ENCODE measurements at regions not wholly inside any gene's neighbourhood (a gene's known extent, or its start where the extent isn't known, plus 50 kb on each side); places are given as distances from the start of the nearest gene placed in this dataset.
"Not testable (repeated sequence)": the region's sequence is repeated elsewhere in the genome, so short reads cannot be mapped to it uniquely, and the experiment has no call there.

DNA sequence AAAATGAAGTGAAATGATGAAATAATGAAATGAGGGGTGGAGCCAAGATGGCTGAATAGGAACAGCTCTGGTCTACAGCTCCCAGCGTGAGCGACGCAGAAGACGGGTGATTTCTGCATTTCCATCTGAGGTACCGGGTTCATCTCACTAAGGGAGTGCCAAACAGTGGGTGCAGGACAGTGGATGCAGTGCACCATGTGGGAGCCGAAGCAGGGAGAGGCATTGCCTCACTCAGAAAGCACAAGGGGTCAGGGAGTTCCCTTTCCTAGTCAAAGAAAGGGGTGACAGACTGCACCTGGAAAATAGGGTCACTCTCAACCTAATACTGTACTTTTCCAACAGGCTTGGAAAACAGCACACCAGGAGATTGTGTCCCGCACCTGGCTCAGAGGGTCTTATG, 2755.4 kb downstream of the RPIA start:
- H2BK20ac ChIP-seq (ENCODE audit: low read depth, low read length); ATAC-seq (ENCODE audit: low read depth); CTCF ChIA-PET; H3K9ac ChIP-seq (ENCODE audit: low read depth, low read length); H3K4ac ChIP-seq (ENCODE audit: low read depth, low read length); H4K8ac ChIP-seq (ENCODE audit: low read depth in 2 of 2, low read length in 2 of 2); dilution Hi-C loops (cut with HindIII; ENCODE audit: low sequenced_read_pairs, unreplicated experiment); H2AK9ac ChIP-seq (replicated peaks; ENCODE audit: low read depth, low read length, poor library complexity); H3K9me1 ChIP-seq (ENCODE audit: insufficient read depth, low read length); H3K9me3 ChIP-seq (ENCODE audit: control insufficient read depth, insufficient read depth, low read length); POLR2A ChIA-PET (ENCODE audit: unreplicated experiment); H2BK5ac ChIP-seq (ENCODE audit: low read depth, low read length, poor library complexity, severe bottlenecking); H3K4me1 ChIP-seq (ENCODE audit: control insufficient read depth, insufficient read depth, low read length); DNase-seq; H3K27me3 ChIP-seq (ENCODE audit: control insufficient read depth, insufficient read depth, low read length); H4K91ac ChIP-seq (ENCODE audit: insufficient read depth, low read depth, low read length); H3K23ac ChIP-seq (ENCODE audit: low read depth, low read length); H3K56ac ChIP-seq (ENCODE audit: extremely low read depth, insufficient read depth, low read length); H3K36me3 ChIP-seq (ENCODE audit: control insufficient read depth, insufficient read depth, low read length); H2BK120ac ChIP-seq (ENCODE audit: low read depth, low read length); in situ Hi-C loops (cut with MboI; ENCODE audit: low sequenced_read_pairs); H2BK15ac ChIP-seq (ENCODE audit: low read depth, low read length); H2AK5ac ChIP-seq (ENCODE audit: low read depth, low read length); H3K14ac ChIP-seq (replicated peaks; ENCODE audit: low read depth, low read length); H3K27ac ChIP-seq (ENCODE audit: insufficient read depth, low read length); intact Hi-C loops (cut with micrococcal nuclease); H4K20me1 ChIP-seq (ENCODE audit: insufficient read depth, low read length); H3K4me3 ChIP-seq (ENCODE audit: insufficient read depth, low read depth, low read length); H4K5ac ChIP-seq (ENCODE audit: low read depth, low read length); H3K79me1 ChIP-seq (ENCODE audit: low read depth in 1 of 2, low read length in 2 of 2); H3K4me2 ChIP-seq (ENCODE audit: low read depth, low read length); H2AFZ ChIP-seq (replicated peaks; ENCODE audit: low read length, poor library complexity); BruUV-seq (replicated peaks); H3K18ac ChIP-seq (ENCODE audit: low read depth, low read length): not testable (repeated sequence)
- WGBS, 2 experiments (ENCODE audit: extremely low coverage in 2 of 2, insufficient read length in 1 of 2): 82% methylated on average over 5 of the region's 7 CpGs; no CpG with 5 or more reads in 1 of the 2 experiments

DNA sequence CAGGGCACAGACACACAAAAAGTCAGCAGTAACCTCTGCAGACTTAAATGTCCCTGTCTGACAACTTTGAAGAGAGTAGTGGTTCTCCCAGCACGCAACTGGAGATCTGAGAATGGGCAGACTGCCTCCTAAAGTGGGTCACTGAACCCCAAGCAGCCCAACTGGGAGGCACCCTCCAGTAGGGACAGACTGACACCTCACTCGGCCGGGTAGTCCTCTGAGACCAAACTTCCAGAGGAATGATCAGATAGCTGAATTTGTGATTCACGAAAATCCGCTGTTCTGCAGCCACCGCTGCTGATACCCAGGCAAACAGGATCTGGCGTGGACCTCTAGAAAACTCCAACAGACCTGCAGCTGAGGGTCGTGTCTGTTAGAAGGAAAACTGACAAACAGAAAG, 2756.0 kb downstream of the RPIA start:
- H3K18ac ChIP-seq (ENCODE audit: low read depth, low read length); H2BK120ac ChIP-seq (ENCODE audit: low read depth, low read length); H4K5ac ChIP-seq (ENCODE audit: low read depth, low read length); H4K20me1 ChIP-seq (ENCODE audit: insufficient read depth, low read length); H3K4ac ChIP-seq (ENCODE audit: low read depth, low read length); ATAC-seq (ENCODE audit: low read depth); H3K27me3 ChIP-seq (ENCODE audit: control insufficient read depth, insufficient read depth, low read length); H3K9ac ChIP-seq (ENCODE audit: low read depth, low read length); H4K91ac ChIP-seq (ENCODE audit: insufficient read depth, low read depth, low read length); H3K4me1 ChIP-seq (ENCODE audit: control insufficient read depth, insufficient read depth, low read length); CTCF ChIA-PET; H3K23ac ChIP-seq (ENCODE audit: low read depth, low read length); dilution Hi-C loops (cut with HindIII; ENCODE audit: low sequenced_read_pairs, unreplicated experiment); in situ Hi-C loops (cut with MboI; ENCODE audit: low sequenced_read_pairs); H3K56ac ChIP-seq (ENCODE audit: extremely low read depth, insufficient read depth, low read length); H3K14ac ChIP-seq (replicated peaks; ENCODE audit: low read depth, low read length); H2BK20ac ChIP-seq (ENCODE audit: low read depth, low read length); H3K9me1 ChIP-seq (ENCODE audit: insufficient read depth, low read length); DNase-seq; POLR2A ChIA-PET (ENCODE audit: unreplicated experiment); H2AK9ac ChIP-seq (replicated peaks; ENCODE audit: low read depth, low read length, poor library complexity); BruUV-seq (replicated peaks); H3K9me3 ChIP-seq (ENCODE audit: control insufficient read depth, insufficient read depth, low read length); H4K8ac ChIP-seq (ENCODE audit: low read depth in 2 of 2, low read length in 2 of 2); H2BK5ac ChIP-seq (ENCODE audit: low read depth, low read length, poor library complexity, severe bottlenecking); H3K79me1 ChIP-seq (ENCODE audit: low read depth in 1 of 2, low read length in 2 of 2); H3K27ac ChIP-seq (ENCODE audit: insufficient read depth, low read length); H2BK15ac ChIP-seq (ENCODE audit: low read depth, low read length); H3K4me2 ChIP-seq (ENCODE audit: low read depth, low read length); H2AFZ ChIP-seq (replicated peaks; ENCODE audit: low read length, poor library complexity); intact Hi-C loops (cut with micrococcal nuclease); H3K4me3 ChIP-seq (ENCODE audit: insufficient read depth, low read depth, low read length); H3K36me3 ChIP-seq (ENCODE audit: control insufficient read depth, insufficient read depth, low read length); H2AK5ac ChIP-seq (ENCODE audit: low read depth, low read length): not testable (repeated sequence)
- WGBS, 2 experiments (ENCODE audit: extremely low coverage in 2 of 2, insufficient read length in 1 of 2): no CpG with 5 or more reads among the region's 8 CpGs

All from IMR-90 (cell line).